ENCODE measurements at regions not wholly inside any gene's neighbourhood (a gene's known extent, or its start where the extent isn't known, plus 50 kb on each side); places are given as distances from the start of the nearest gene placed in this dataset.

GRCh38 chr19:23519031-23519430 is 123.8 kb upstream of the ZNF91 start:
- H3K9me3 ChIP-seq (ENCODE audit: insufficient read depth, low read depth, low read length), result peaks cover 82% of the 10 kb centered on the region
- no peaks in the 10 kb centered on the region for H3K27me3 ChIP-seq (ENCODE audit: insufficient read depth, low read length)
- WGBS, result 77% methylated on average over 1 of the region's 1 CpG
- H3K9ac ChIP-seq (ENCODE audit: low read depth, low read length), result no peak overlapping the region
- H3K36me3 ChIP-seq (ENCODE audit: insufficient read depth, low read length), result no peaks in the 10 kb centered on the region
- H3K4me3 ChIP-seq (ENCODE audit: low read length), result no peak overlapping the region
- H3K27ac ChIP-seq (ENCODE audit: low read depth, low read length), result no peak overlapping the region
- no peaks in the 10 kb centered on the region for H3K4me1 ChIP-seq (ENCODE audit: insufficient read depth, low read length)

- Histone ChIP-seq H3K9me3 (ENCODE audit: insufficient read depth, low read depth, low read length) (peaks cover 82% of the 10 kb centered on the region), H3K27me3 (ENCODE audit: insufficient read depth, low read length) (no peaks in the 10 kb centered on the region), H3K27ac (ENCODE audit: low read depth, low read length) (no peak overlapping the region), H3K9ac (ENCODE audit: low read depth, low read length) (no peak overlapping the region), H3K4me3 (ENCODE audit: low read length) (no peak overlapping the region), H3K36me3 (ENCODE audit: insufficient read depth, low read length) (no peaks in the 10 kb centered on the region), H3K4me1 (ENCODE audit: insufficient read depth, low read length) (no peaks in the 10 kb centered on the region)
- 84% methylated on average over 2 of the region's 2 CpGs for WGBS
Measured at GRCh38 chr19:23516266-23516665, 121.0 kb upstream of the ZNF91 start.

GRCh38 chr19:23515551-23515950 is 120.3 kb upstream of the ZNF91 start:
- Histone ChIP-seq H3K4me1 (ENCODE audit: insufficient read depth, low read length) (no peaks in the 10 kb centered on the region), H3K9me3 (ENCODE audit: insufficient read depth, low read depth, low read length) (peaks cover 78% of the 10 kb centered on the region), H3K9ac (ENCODE audit: low read depth, low read length) (no peak overlapping the region), H3K4me3 (ENCODE audit: low read length) (no peak overlapping the region), H3K27me3 (ENCODE audit: insufficient read depth, low read length) (no peaks in the 10 kb centered on the region), H3K27ac (ENCODE audit: low read depth, low read length) (no peak overlapping the region), H3K36me3 (ENCODE audit: insufficient read depth, low read length) (no peaks in the 10 kb centered on the region)
- 63% methylated on average over 1 of the region's 1 CpG for WGBS

GRCh38 chr19:23512151-23512925 is 117.1 kb upstream of the ZNF91 start:
- no peak overlapping the region for H3K27ac ChIP-seq (ENCODE audit: low read depth, low read length)
- no peaks in the 10 kb centered on the region for H3K4me1 ChIP-seq (ENCODE audit: insufficient read depth, low read length)
- peaks cover 75% of the 10 kb centered on the region for H3K9me3 ChIP-seq (ENCODE audit: insufficient read depth, low read depth, low read length)
- no peaks in the 10 kb centered on the region for H3K27me3 ChIP-seq (ENCODE audit: insufficient read depth, low read length)
- no peak overlapping the region for H3K9ac ChIP-seq (ENCODE audit: low read depth, low read length)
- H3K36me3 ChIP-seq (ENCODE audit: insufficient read depth, low read length), result no peaks in the 10 kb centered on the region
- 87% methylated on average over 24 of the region's 24 CpGs for WGBS
- no peak overlapping the region for H3K4me3 ChIP-seq (ENCODE audit: low read length)

GRCh38 chr19:23509686-23510450 is 114.6 kb upstream of the ZNF91 start:
- Histone ChIP-seq H3K9me3 (ENCODE audit: insufficient read depth, low read depth, low read length) (peaks cover 61% of the 10 kb centered on the region), H3K4me1 (ENCODE audit: insufficient read depth, low read length) (no peaks in the 10 kb centered on the region), H3K36me3 (ENCODE audit: insufficient read depth, low read length) (no peaks in the 10 kb centered on the region), H3K9ac (ENCODE audit: low read depth, low read length) (no peak overlapping the region), H3K4me3 (ENCODE audit: low read length) (no peak overlapping the region), H3K27me3 (ENCODE audit: insufficient read depth, low read length) (no peaks in the 10 kb centered on the region), H3K27ac (ENCODE audit: low read depth, low read length) (no peak overlapping the region)
- WGBS, result 71% methylated on average over 1 of the region's 3 CpGs

GRCh38 chr19:23507446-23507845 is 112.2 kb upstream of the ZNF91 start:
- no peak overlapping the region for H3K4me3 ChIP-seq (ENCODE audit: low read length)
- H3K27me3 ChIP-seq (ENCODE audit: insufficient read depth, low read length), result no peaks in the 10 kb centered on the region
- no peak overlapping the region for H3K27ac ChIP-seq (ENCODE audit: low read depth, low read length)
- H3K4me1 ChIP-seq (ENCODE audit: insufficient read depth, low read length), result no peaks in the 10 kb centered on the region
- peaks cover 48% of the 10 kb centered on the region for H3K9me3 ChIP-seq (ENCODE audit: insufficient read depth, low read depth, low read length)
- H3K9ac ChIP-seq (ENCODE audit: low read depth, low read length), result no peak overlapping the region
- WGBS, result 90% methylated on average over 6 of the region's 7 CpGs
- H3K36me3 ChIP-seq (ENCODE audit: insufficient read depth, low read length), result no peaks in the 10 kb centered on the region

GRCh38 chr19:23505738-23506137 is 110.5 kb upstream of the ZNF91 start:
- no peak overlapping the region for H3K27ac ChIP-seq (ENCODE audit: low read depth, low read length)
- H3K4me3 ChIP-seq (ENCODE audit: low read length), result no peak overlapping the region
- WGBS, result no CpG with 5 or more reads among the region's 1 CpG
- no peaks in the 10 kb centered on the region for H3K36me3 ChIP-seq (ENCODE audit: insufficient read depth, low read length)
- H3K9me3 ChIP-seq (ENCODE audit: insufficient read depth, low read depth, low read length), result peaks cover 48% of the 10 kb centered on the region
- H3K4me1 ChIP-seq (ENCODE audit: insufficient read depth, low read length), result no peaks in the 10 kb centered on the region
- H3K9ac ChIP-seq (ENCODE audit: low read depth, low read length), result no peak overlapping the region
- H3K27me3 ChIP-seq (ENCODE audit: insufficient read depth, low read length), result no peaks in the 10 kb centered on the region

- Histone ChIP-seq H3K27me3 (ENCODE audit: insufficient read depth, low read length) (no peaks in the 10 kb centered on the region), H3K36me3 (ENCODE audit: insufficient read depth, low read length) (no peaks in the 10 kb centered on the region), H3K27ac (ENCODE audit: low read depth, low read length) (no peak overlapping the region), H3K4me1 (ENCODE audit: insufficient read depth, low read length) (no peaks in the 10 kb centered on the region), H3K4me3 (ENCODE audit: low read length) (no peak overlapping the region), H3K9me3 (ENCODE audit: insufficient read depth, low read depth, low read length) (peaks cover 54% of the 10 kb centered on the region), H3K9ac (ENCODE audit: low read depth, low read length) (no peak overlapping the region)
- WGBS, result 71% methylated on average over 5 of the region's 5 CpGs
Measured at GRCh38 chr19:23482829-23483228, 87.6 kb upstream of the ZNF91 start.

GRCh38 chr19:23481043-23481442 is 85.8 kb upstream of the ZNF91 start:
- H3K4me1 ChIP-seq (ENCODE audit: insufficient read depth, low read length), result no peaks in the 10 kb centered on the region
- H3K9ac ChIP-seq (ENCODE audit: low read depth, low read length), result no peak overlapping the region
- no peak overlapping the region for H3K4me3 ChIP-seq (ENCODE audit: low read length)
- H3K27me3 ChIP-seq (ENCODE audit: insufficient read depth, low read length), result no peaks in the 10 kb centered on the region
- H3K36me3 ChIP-seq (ENCODE audit: insufficient read depth, low read length), result no peaks in the 10 kb centered on the region
- peaks cover 61% of the 10 kb centered on the region for H3K9me3 ChIP-seq (ENCODE audit: insufficient read depth, low read depth, low read length)
- no peak overlapping the region for H3K27ac ChIP-seq (ENCODE audit: low read depth, low read length)
- WGBS, result 34% methylated on average over 2 of the region's 2 CpGs

- no peak overlapping the region for H3K4me3 ChIP-seq (ENCODE audit: low read length)
- H3K27ac ChIP-seq (ENCODE audit: low read depth, low read length), result no peak overlapping the region
- peaks cover 76% of the 10 kb centered on the region for H3K9me3 ChIP-seq (ENCODE audit: insufficient read depth, low read depth, low read length)
- H3K27me3 ChIP-seq (ENCODE audit: insufficient read depth, low read length), result peaks cover 14% of the 10 kb centered on the region
- 36% methylated on average over 2 of the region's 2 CpGs for WGBS
- H3K9ac ChIP-seq (ENCODE audit: low read depth, low read length), result no peak overlapping the region
- H3K36me3 ChIP-seq (ENCODE audit: insufficient read depth, low read length), result no peaks in the 10 kb centered on the region
- H3K4me1 ChIP-seq (ENCODE audit: insufficient read depth, low read length), result no peaks in the 10 kb centered on the region
Measured at GRCh38 chr19:23475477-23475876, 80.2 kb upstream of the ZNF91 start.

- H3K9ac ChIP-seq (ENCODE audit: low read depth, low read length), result no peak overlapping the region
- no peak overlapping the region for H3K4me3 ChIP-seq (ENCODE audit: low read length)
- H3K36me3 ChIP-seq (ENCODE audit: insufficient read depth, low read length), result no peaks in the 10 kb centered on the region
- H3K9me3 ChIP-seq (ENCODE audit: insufficient read depth, low read depth, low read length), result peaks cover 80% of the 10 kb centered on the region
- no peak overlapping the region for H3K27ac ChIP-seq (ENCODE audit: low read depth, low read length)
- peaks cover 19% of the 10 kb centered on the region for H3K27me3 ChIP-seq (ENCODE audit: insufficient read depth, low read length)
- no peaks in the 10 kb centered on the region for H3K4me1 ChIP-seq (ENCODE audit: insufficient read depth, low read length)
Measured at GRCh38 chr19:23474761-23475160, 79.5 kb upstream of the ZNF91 start.
